Neuron (in vitro differentiated cells): ENCODE measurements at regions not wholly inside any gene's neighbourhood (a gene's known extent, or its start where the extent isn't known, plus 50 kb on each side); places are given as distances from the start of the nearest gene placed in this dataset.

Source experiments
- H2AFZ ChIP-seq: one replicate; pipeline ENCODE4 v1.6.1; 2013; ENCODE audit warnings: low read depth, mild to moderate bottlenecking, inconsistent platforms, low read length, moderate library complexity
- H3K27me3 ChIP-seq: one replicate; pipeline ENCODE4 v1.6.1; 2013; ENCODE audit warnings: low read length; ENCODE audit not compliant: insufficient read depth
- H3K36me3 ChIP-seq: one replicate; pipeline ENCODE4 v1.6.1; 2013; ENCODE audit warnings: low read length; ENCODE audit not compliant: insufficient read depth
- H3K4me1 ChIP-seq: one replicate; pipeline ENCODE4 v1.6.1; 2013; ENCODE audit warnings: low read length; ENCODE audit not compliant: insufficient read depth
- H3K4me3 ChIP-seq: 2 replicates; pipeline ENCODE4 v1.5.1; 2013; ENCODE audit warnings: mild to moderate bottlenecking, low read length, moderate library complexity
- H3K9me3 ChIP-seq: one replicate; pipeline ENCODE4 v1.6.1; 2013; ENCODE audit warnings: low read length

DNA sequence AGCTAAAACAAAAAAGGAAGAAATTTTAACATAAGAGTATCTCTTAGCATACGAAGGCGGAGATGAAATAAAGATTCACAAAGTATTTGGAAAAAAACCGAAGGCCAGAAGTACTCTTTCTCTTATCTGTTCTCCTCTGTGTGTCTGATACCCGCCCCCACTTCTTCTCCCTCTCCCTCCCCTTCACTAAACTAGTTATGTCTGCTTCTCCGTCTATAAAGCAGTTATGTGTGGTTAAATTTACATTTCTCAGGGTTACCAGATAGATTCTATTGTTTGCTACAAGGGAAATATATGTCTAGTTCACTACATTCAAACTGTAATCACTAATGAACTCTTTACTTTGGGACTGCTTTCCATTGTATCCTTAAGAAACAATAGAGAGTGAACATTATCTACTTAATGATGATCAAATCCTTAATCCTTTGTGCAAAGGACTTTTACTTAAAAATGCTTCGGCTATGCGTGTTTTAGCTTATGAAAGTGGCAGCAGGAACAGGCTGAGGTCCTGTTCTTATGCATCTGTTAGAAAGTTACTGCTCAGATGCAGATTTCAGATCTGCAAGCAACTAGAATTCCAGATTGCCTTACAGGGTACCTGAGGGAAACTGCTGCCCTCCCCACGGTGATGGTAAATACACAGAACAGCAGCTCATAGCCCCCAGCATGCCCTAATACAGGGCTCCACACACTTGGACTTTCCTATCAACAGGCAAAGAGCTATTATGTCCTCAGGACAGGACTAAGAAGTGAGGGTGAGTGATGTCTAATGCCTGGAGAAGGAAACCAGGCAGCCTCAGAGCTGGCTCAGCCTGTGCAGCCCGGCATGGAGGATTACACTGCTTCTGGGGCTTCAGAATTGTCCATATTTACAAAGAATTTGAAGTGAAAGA, 273.3 kb downstream of the FZD1 start:
- no peaks in the 10 kb centered on the region for H3K9me3 ChIP-seq
- no peak overlapping the region for H3K4me3 ChIP-seq
- H2AFZ ChIP-seq = peak overlapping the region; percentile 51
- peaks cover 5% of the 10 kb centered on the region for H3K4me1 ChIP-seq
- H3K36me3 ChIP-seq = no peaks in the 10 kb centered on the region
- no peaks in the 10 kb centered on the region for H3K27me3 ChIP-seq

DNA sequence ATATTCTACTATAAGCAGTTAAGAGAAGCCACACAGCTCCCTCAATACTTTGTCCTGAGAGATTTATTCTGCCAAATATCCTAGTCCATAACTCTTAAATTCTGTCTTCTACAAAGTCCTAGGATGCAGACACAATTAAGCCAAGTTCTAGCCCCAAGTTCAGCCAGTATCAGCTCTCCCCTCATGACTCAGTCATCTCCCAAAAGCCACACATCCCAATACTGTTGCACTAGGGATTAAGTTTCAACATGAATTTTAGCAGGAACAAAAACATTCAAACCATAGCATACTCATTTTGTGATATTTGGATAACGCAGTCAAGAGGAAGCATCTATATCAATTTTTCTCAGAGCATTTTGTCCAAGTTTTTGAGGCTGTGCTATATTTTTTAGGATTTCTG, 277.4 kb downstream of the FZD1 start:
- H3K27me3 ChIP-seq = no peaks in the 10 kb centered on the region
- no peaks in the 10 kb centered on the region for H3K9me3 ChIP-seq
- no peak overlapping the region for H3K4me3 ChIP-seq
- H2AFZ ChIP-seq = no peak overlapping the region
- H3K4me1 ChIP-seq = peaks cover 5% of the 10 kb centered on the region
- no peaks in the 10 kb centered on the region for H3K36me3 ChIP-seq

DNA sequence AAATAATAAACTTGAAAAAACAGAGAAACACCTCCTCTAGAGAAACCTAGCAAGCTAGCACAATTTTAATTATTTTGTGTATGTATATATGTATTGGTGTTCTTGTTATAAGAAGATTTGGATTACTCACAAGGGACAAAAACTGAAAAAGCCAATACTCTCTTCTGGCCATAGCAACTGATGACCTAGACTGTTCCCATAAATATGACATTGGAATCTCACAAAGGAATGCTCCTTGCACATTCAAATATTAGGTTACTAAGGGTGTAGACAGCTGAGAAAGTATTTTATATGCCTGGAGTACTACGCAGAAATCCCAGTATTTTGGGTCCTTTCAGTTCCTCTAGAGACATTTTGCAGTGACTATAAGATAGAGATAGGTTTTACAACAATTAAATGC, 279.4 kb downstream of the FZD1 start:
- H3K4me1 ChIP-seq = no peaks in the 10 kb centered on the region
- H3K4me3 ChIP-seq = no peak overlapping the region
- H2AFZ ChIP-seq = no peak overlapping the region
- H3K9me3 ChIP-seq = no peaks in the 10 kb centered on the region
- H3K36me3 ChIP-seq = no peaks in the 10 kb centered on the region
- H3K27me3 ChIP-seq = no peaks in the 10 kb centered on the region

DNA sequence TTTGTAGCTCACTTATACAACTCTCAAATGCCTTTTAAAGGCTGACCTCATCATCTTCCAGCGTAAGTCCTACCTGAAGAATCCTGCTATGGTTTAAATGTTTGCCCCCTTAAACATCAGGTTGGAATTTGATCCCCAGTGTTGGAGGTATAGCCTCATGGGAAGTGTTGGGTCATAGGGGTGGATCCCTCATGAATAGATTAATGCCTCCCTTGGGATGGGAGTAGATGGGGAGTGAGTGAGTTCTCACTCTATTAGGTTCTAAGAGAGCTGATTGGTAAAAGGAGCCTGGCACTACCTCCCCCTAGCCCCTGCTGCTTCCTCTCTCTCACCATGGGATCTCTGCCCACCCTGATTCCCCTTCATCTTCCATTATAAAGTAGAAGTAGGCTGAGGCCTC, 285.6 kb downstream of the FZD1 start:
- H3K9me3 ChIP-seq = no peaks in the 10 kb centered on the region
- no peak overlapping the region for H3K4me3 ChIP-seq
- no peak overlapping the region for H2AFZ ChIP-seq
- H3K36me3 ChIP-seq = no peaks in the 10 kb centered on the region
- H3K27me3 ChIP-seq = no peaks in the 10 kb centered on the region
- H3K4me1 ChIP-seq = peaks cover 3% of the 10 kb centered on the region

DNA sequence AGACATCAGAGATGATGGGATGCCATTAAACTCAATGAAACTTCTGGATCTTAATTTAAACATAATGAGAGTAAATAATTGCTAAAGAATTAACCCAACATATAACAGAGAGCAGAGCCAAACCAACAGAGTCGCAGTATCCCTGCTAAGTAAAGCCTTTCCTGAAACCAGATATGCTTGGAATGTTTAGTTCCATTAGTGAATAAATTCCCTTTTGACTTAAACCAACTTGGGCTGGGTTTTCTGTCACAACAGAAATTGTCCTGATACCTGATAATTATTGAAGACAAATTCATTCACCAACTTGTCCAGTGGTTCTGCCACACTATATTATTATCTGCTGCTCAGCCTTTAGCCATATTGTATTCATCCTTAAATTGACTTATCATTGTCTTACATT, 286.7 kb downstream of the FZD1 start:
- no peaks in the 10 kb centered on the region for H3K27me3 ChIP-seq
- H3K4me1 ChIP-seq = peaks cover 8% of the 10 kb centered on the region
- H3K36me3 ChIP-seq = no peaks in the 10 kb centered on the region
- no peak overlapping the region for H2AFZ ChIP-seq
- H3K4me3 ChIP-seq = no peak overlapping the region
- H3K9me3 ChIP-seq = no peaks in the 10 kb centered on the region

DNA sequence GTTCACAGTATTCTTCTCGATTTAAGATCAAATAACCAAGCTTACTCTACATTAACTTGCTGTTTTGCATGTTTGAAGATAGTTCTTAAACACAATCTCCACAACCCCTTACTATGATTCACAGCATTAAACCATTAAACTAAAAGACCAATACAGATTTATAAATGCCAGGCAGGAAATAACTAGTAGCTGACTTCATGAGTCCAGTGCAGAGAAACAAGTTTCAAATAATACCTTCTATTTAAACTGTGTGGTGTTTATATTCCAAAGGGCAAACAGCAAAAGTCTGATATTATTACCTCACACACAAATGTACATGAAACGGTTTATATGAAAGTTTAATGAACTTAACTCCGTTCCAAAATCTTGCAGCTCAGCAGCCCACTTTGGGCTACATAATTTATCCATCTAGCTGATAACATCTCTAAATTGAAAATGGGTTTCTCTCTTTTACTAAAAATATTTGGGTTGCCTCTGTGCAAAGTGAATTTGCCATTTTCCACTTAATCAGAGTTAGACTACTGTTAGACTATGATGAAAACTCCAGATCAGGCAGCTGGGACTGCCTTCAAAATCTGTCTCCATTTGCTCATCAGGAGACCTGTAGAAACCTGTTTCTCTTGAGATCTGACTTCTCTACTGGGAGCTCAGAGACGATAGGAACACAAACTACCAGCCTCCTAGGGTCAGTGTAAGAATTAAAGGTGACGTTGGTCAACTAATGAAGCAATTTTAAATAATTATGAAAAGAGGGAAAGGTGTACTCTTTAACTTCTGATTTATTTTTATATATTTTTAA, 287.3 kb downstream of the FZD1 start:
- Histone ChIP-seq H3K27me3 (no peaks in the 10 kb centered on the region), H2AFZ (no peak overlapping the region), H3K4me1 (peaks cover 8% of the 10 kb centered on the region), H3K4me3 (no peak overlapping the region), H3K9me3 (no peaks in the 10 kb centered on the region), H3K36me3 (no peaks in the 10 kb centered on the region)

DNA sequence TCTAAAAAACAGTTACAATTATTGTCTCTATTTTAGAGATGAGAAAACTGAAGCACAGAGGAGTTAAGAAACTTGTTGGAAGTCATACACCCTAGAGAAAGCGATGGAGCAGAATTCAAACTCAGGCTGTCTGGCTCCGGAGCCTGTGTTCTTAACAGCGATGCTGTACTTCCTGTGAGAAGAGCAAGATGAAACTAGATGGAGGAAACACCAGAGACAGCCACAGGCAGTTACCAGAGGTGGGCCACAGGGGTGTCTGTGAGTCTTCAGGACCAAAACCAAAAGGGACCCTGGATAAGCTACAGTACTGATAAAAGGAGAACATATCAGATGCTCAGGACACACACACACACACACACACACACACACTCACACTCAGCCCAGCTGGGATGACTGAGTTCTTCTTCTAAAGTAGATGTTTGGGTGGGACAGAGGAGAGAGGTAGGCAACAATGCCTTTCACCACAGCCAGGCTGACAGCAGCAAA, 289.2 kb downstream of the FZD1 start:
- no peaks in the 10 kb centered on the region for H3K36me3 ChIP-seq
- no peaks in the 10 kb centered on the region for H3K9me3 ChIP-seq
- H2AFZ ChIP-seq = no peak overlapping the region
- H3K4me3 ChIP-seq = no peak overlapping the region
- H3K27me3 ChIP-seq = no peaks in the 10 kb centered on the region
- H3K4me1 ChIP-seq = peaks cover 18% of the 10 kb centered on the region

DNA sequence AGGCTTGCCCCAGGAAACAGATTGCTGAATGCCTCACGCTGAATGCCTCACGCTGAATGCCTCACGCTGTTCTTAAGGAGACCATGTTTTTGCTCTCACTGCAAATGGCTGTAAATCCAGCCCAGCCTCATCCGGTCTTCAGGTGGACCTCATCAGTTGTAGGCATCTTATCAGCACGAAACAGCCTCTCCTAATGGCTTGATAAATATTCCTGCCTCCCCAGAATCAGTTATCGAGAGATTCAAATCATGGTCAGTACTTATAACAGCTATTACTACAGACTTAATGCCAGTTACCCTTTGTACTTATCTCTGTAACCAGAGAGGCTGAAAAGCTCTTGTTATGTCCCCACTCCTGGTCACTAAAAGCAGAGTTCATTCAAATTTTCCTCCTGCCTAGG, 290.6 kb downstream of the FZD1 start:
- no peaks in the 10 kb centered on the region for H3K36me3 ChIP-seq

DNA sequence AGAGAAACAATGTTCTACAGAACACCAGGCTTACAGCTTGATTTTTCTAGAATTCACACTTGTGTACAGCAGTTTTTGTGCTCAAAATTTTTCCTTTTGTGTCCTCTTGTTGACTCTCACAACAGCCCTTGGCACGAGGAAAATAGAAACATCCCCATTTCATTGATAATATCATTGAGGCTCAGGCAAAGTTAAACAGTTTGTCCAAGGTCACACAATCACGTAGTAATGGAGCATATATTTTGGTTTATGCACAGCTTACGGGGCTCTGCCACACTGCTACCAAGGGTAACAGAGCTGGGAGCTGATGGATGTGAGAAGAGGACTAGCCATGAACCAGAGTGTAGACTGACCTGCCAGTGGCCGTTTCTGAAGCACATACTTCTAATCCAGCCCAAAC, 292.0 kb downstream of the FZD1 start:
- no peaks in the 10 kb centered on the region for H3K9me3 ChIP-seq
- peaks cover 18% of the 10 kb centered on the region for H3K4me1 ChIP-seq
- H3K27me3 ChIP-seq = no peaks in the 10 kb centered on the region
- H3K36me3 ChIP-seq = no peaks in the 10 kb centered on the region
- H2AFZ ChIP-seq = no peak overlapping the region
- H3K4me3 ChIP-seq = no peak overlapping the region

More for the DNA sequence above, 290.6 kb downstream of the FZD1 start:
- no peaks in the 10 kb centered on the region for H3K27me3 ChIP-seq
- H3K4me3 ChIP-seq = no peak overlapping the region
- H2AFZ ChIP-seq = peak overlapping the region; percentile 1
- H3K4me1 ChIP-seq = peaks cover 18% of the 10 kb centered on the region
- H3K9me3 ChIP-seq = no peaks in the 10 kb centered on the region

DNA sequence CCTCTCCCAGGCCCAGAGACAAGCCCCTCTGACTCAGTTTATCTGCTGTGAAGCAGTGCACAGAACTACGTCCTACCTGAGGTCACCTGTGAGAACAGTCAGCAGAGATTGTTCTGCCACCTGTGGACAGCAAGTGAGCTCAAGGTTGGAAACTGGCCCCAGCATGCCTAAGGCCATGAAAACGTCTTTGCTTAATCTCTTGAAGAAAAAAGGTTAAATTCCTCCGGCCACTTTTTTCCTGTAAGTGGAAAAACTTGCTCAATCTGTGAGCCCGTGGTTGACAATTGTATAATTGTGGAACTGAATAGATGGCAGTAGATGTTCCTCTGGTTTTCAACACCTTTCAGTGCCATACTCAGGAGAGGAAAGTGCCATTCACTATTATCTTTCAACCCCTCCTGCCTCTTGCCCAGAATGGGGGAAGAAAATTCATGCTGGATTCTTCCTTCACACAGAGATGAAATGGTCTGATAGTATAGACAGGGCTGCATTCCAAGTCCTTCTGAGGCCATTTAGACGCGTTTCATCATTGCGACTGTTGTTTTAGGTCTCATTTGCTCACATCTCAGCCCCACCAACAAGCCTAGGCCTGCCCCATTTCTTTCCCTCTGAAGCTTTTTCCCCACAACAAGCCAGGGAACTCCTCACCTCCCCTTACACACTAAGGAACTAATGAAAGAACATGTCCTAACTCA, 292.9 kb downstream of the FZD1 start:
- Histone ChIP-seq H2AFZ (no peak overlapping the region), H3K4me1 (peaks cover 18% of the 10 kb centered on the region), H3K4me3 (no peak overlapping the region), H3K27me3 (no peaks in the 10 kb centered on the region), H3K36me3 (no peaks in the 10 kb centered on the region), H3K9me3 (no peaks in the 10 kb centered on the region)

DNA sequence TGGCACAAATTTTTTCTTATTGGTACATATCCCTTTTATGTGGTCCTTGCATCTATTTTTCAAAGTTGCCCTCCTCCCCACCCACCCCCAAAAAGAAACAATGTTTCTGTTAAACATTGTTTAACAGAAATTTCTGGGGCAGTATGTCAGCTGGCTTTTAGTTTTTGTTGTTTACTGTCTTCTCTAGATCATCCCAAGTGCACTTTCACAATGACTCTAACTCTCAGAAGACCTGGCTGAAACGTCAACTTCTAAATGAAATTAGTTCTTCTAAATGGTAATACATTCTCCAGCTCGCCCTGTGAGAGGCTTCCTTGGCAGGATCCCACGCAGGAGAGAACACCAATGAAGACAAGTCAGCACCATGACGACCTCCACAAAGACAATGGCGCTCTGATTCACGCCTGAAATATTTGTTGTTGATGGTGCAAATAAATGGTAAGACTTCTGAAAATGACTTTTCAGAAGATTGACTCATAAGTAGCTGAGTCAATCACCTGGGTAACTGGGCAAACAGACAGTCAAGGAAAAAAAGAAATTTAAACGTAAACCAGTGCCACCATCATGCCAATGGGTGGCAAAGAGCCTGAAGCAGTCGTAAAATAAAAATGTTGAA, 293.7 kb downstream of the FZD1 start:
- Histone ChIP-seq H3K27me3 (no peaks in the 10 kb centered on the region), H2AFZ (no peak overlapping the region), H3K9me3 (no peaks in the 10 kb centered on the region), H3K4me3 (no peak overlapping the region), H3K4me1 (peaks cover 18% of the 10 kb centered on the region), H3K36me3 (no peaks in the 10 kb centered on the region)

DNA sequence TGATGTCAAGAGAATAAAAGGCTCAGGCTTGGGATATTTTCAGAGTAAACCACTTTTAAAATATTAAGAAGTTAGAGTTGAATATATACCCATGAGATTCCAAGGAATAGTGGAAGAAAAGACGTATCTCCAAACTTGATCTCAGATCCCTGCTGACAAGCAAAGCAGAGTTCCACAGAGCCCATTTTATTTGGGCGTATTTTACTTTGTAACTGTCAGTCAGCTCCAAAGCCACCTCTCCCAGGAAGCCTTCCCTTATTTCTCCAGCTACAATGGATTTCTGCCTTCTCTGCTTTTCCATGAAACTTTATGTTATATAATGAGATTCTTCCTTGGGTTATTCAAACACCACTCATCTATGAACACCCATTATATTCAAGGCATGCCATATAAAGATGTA, 295.7 kb downstream of the FZD1 start:
- no peaks in the 10 kb centered on the region for H3K27me3 ChIP-seq
- no peak overlapping the region for H2AFZ ChIP-seq
- peaks cover 14% of the 10 kb centered on the region for H3K4me1 ChIP-seq
- H3K9me3 ChIP-seq = no peaks in the 10 kb centered on the region
- no peaks in the 10 kb centered on the region for H3K36me3 ChIP-seq
- H3K4me3 ChIP-seq = no peak overlapping the region
